GM12878 (cell line): ENCODE measurements at regions not wholly inside any gene's neighbourhood (a gene's known extent, or its start where the extent isn't known, plus 50 kb on each side); places are given as distances from the start of the nearest gene placed in this dataset.

Experiments used
- DPF2 ChIP-seq: fragments of 450-650 bp; IDR thresholded peaks from 2 replicates; pipeline ENCODE4 v1.6.1; 2017; ENCODE audit warnings: mild to moderate bottlenecking
- EP300 ChIP-seq, 2 experiments: fragments of 150-350 bp in 1 of 2; IDR thresholded peaks; 2 replicates each; pipeline ENCODE4 v1.6.1; 2011 to 2012; ENCODE audit warnings: low read depth in 2 of 2, low read length in 2 of 2, borderline replicate concordance in 1 of 2, improper control_type of control experiment in 1 of 2, inconsistent platforms in 1 of 2; ENCODE audit not compliant: control insufficient read depth in 1 of 2
- FOXK2 ChIP-seq: fragments of 450-650 bp; IDR thresholded peaks from 2 replicates; pipeline ENCODE4 v1.6.1; 2017; ENCODE audit warnings: mild to moderate bottlenecking, moderate library complexity
- HDAC6 ChIP-seq: fragments of 200-600 bp; sonication (generic); IDR thresholded peaks from one replicate; pipeline ENCODE4 v1.8.0; 2017; ENCODE audit warnings: antibody characterized with exemption; ENCODE audit not compliant: unreplicated experiment
- POLR2A ChIP-seq: IDR thresholded peaks from 2 replicates; pipeline ENCODE4 v1.6.1; 2011; ENCODE audit warnings: low read depth, mild to moderate bottlenecking, low read length
- SUPT20H ChIP-seq: IDR thresholded peaks from 2 replicates; pipeline ENCODE4 v1.6.1; 2011; ENCODE audit warnings: low read depth, mild to moderate bottlenecking, low read length, moderate library complexity, borderline replicate concordance; ENCODE audit not compliant: control insufficient read depth
- TF ChIP-seq, protein P1 (sequence below), 3 experiments: IDR thresholded peaks in 2 of 3; conservative IDR thresholded peaks in 1 of 3; 2 replicates each; pipeline ENCODE4 v1.5.1; 2011; ENCODE audit warnings: low read depth in 3 of 3, low read length in 3 of 3, mild to moderate bottlenecking in 3 of 3, control low read depth in 2 of 3, moderate library complexity in 2 of 3, inconsistent platforms in 1 of 3, mixed read lengths in 1 of 3; ENCODE audit not compliant: control insufficient read depth in 2 of 3, insufficient read depth in 1 of 3; ENCODE audit errors: extremely low read depth in 1 of 3
- TF ChIP-seq, protein P2 (sequence below): fragments of 450-650 bp; IDR thresholded peaks from 2 replicates; pipeline ENCODE4 v1.6.1; 2017; ENCODE audit warnings: mild to moderate bottlenecking

DNA sequence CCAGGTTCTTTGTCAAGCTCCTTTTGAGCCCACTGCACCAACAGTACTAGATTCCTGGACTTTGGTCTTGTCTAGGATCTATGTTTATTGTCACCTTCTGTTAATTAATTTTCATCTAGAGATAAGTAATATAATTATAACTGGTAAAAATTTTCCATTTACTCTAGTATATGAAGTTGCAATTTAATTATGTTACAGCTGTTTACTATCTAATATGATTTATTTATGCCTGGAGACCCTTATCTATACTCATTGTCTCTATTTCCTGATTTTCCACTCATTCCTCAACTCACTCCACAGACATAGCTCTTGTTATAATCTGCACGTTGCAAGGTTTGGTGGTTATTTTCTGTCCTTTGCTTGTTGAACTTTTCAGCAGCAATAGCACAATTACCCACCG, 63.2 kb upstream of the PHF14 start:
- TF ChIP-seq HDAC6 (no peak), DPF2 (no peak), FOXK2 (no peak), POLR2A (no peak), SUPT20H (no peak), EP300 (IDR thresholded peaks at IDR 0.05; ENCODE audit: borderline replicate concordance in 1 of 2, control insufficient read depth in 1 of 2, low read depth in 2 of 2, low read length in 2 of 2) (no peak)
- TF ChIP-seq, protein P1, sequence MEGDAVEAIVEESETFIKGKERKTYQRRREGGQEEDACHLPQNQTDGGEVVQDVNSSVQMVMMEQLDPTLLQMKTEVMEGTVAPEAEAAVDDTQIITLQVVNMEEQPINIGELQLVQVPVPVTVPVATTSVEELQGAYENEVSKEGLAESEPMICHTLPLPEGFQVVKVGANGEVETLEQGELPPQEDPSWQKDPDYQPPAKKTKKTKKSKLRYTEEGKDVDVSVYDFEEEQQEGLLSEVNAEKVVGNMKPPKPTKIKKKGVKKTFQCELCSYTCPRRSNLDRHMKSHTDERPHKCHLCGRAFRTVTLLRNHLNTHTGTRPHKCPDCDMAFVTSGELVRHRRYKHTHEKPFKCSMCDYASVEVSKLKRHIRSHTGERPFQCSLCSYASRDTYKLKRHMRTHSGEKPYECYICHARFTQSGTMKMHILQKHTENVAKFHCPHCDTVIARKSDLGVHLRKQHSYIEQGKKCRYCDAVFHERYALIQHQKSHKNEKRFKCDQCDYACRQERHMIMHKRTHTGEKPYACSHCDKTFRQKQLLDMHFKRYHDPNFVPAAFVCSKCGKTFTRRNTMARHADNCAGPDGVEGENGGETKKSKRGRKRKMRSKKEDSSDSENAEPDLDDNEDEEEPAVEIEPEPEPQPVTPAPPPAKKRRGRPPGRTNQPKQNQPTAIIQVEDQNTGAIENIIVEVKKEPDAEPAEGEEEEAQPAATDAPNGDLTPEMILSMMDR (IDR thresholded peaks at IDR 0.05 in 2 of 3, conservative IDR thresholded peaks at IDR 0.05 in 1 of 3; ENCODE audit: control insufficient read depth in 2 of 3, extremely low read depth in 1 of 3, insufficient read depth in 1 of 3, low read depth in 3 of 3, low read length in 3 of 3): no peak
- TF ChIP-seq, protein P2, sequence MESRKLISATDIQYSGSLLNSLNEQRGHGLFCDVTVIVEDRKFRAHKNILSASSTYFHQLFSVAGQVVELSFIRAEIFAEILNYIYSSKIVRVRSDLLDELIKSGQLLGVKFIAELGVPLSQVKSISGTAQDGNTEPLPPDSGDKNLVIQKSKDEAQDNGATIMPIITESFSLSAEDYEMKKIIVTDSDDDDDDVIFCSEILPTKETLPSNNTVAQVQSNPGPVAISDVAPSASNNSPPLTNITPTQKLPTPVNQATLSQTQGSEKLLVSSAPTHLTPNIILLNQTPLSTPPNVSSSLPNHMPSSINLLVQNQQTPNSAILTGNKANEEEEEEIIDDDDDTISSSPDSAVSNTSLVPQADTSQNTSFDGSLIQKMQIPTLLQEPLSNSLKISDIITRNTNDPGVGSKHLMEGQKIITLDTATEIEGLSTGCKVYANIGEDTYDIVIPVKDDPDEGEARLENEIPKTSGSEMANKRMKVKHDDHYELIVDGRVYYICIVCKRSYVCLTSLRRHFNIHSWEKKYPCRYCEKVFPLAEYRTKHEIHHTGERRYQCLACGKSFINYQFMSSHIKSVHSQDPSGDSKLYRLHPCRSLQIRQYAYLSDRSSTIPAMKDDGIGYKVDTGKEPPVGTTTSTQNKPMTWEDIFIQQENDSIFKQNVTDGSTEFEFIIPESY: no peak
